Neural crest cell (in vitro differentiated cells): ENCODE measurements at regions not wholly inside any gene's neighbourhood (a gene's known extent, or its start where the extent isn't known, plus 50 kb on each side); places are given as distances from the start of the nearest gene placed in this dataset.
"Not testable (repeated sequence)": the region's sequence is repeated elsewhere in the genome, so short reads cannot be mapped to it uniquely, and the experiment has no call there.

Source experiments
- DNase-seq: peaks from one replicate; pipeline ENCODE4 v3.0.0; 2021; ENCODE audit warnings: low read depth, mixed read lengths, low spot score
- H3K27ac Mint-ChIP-seq: one replicate; pipeline ENCODE4 v1.8.0; 2021; ENCODE audit warnings: mild to moderate bottlenecking, mixed read lengths; ENCODE audit not compliant: unreplicated experiment
- H3K27me3 Mint-ChIP-seq: 2 replicates; pipeline ENCODE4 v1.8.0; 2021; ENCODE audit warnings: low read depth, mild to moderate bottlenecking, mixed read lengths
- H3K36me3 Mint-ChIP-seq: 2 replicates; pipeline ENCODE4 v1.8.0; 2021; ENCODE audit warnings: low read depth, mild to moderate bottlenecking, mixed read lengths
- H3K4me1 Mint-ChIP-seq: 2 replicates; pipeline ENCODE4 v1.8.0; 2021; ENCODE audit warnings: mixed read lengths
- H3K4me3 Mint-ChIP-seq: one replicate; pipeline ENCODE4 v1.8.0; 2021; ENCODE audit warnings: mild to moderate bottlenecking, mixed read lengths
- H3K9me3 Mint-ChIP-seq: 2 replicates; pipeline ENCODE4 v1.8.0; 2021; ENCODE audit warnings: mixed read lengths
- CTCF ChIP-seq: fragments of 200-600 bp; sonication (generic); conservative IDR thresholded peaks from 2 replicates; pipeline ENCODE4 v1.5.0; 2021; ENCODE audit warnings: antibody characterized with exemption, mild to moderate bottlenecking

GRCh38 chr16:73101568-73101967, 53.6 kb upstream of the ZFHX3 start:
- Mint-ChIP-seq H3K4me3 (no peak overlapping the region), H3K9me3 (no peaks in the 10 kb centered on the region), H3K27me3 (no peaks in the 10 kb centered on the region), H3K27ac (peak overlapping the region; percentile 73), H3K36me3 (peaks cover 3% of the 10 kb centered on the region), H3K4me1 (peaks cover 5% of the 10 kb centered on the region)
- no peak for DNase-seq
- TF ChIP-seq CTCF, result no peak

GRCh38 chr16:73099601-73100000, 51.7 kb upstream of the ZFHX3 start:
- H3K36me3 Mint-ChIP-seq, H3K27ac Mint-ChIP-seq, H3K4me3 Mint-ChIP-seq, H3K9me3 Mint-ChIP-seq, DNase-seq, H3K27me3 Mint-ChIP-seq: not testable (repeated sequence)
- peaks cover 19% of the 10 kb centered on the region for H3K4me1 Mint-ChIP-seq
